Naive thymus-derived CD8-positive, alpha-beta T cell (primary cell): ENCODE measurements at regions not wholly inside any gene's neighbourhood (a gene's known extent, or its start where the extent isn't known, plus 50 kb on each side); places are given as distances from the start of the nearest gene placed in this dataset.
A peak's percentile ranks its signal among the peaks of the same experiment; 100 is the strongest.
"Not testable (repeated sequence)": the region's sequence is repeated elsewhere in the genome, so short reads cannot be mapped to it uniquely, and the experiment has no call there.

Experiments
- ATAC-seq, 2 donors: fragments of 150-1000 bp; cut with Tn5 transposase in 1 of 2; sonication (Bioruptor Pico), chemical (Tn5 transposase) in 1 of 2; 1 replicate in 1 of 2; 2 replicates in 1 of 2; pipeline ENCODE4 v1.10.0; 2021; ENCODE audit warnings: mild to moderate bottlenecking in 2 of 2, moderate library complexity in 2 of 2
- POLR2A ChIA-PET: fragments of 350-600 bp; sonication (Branson Sonifier 250); formaldehyde crosslinking; loops from one replicate; lab custom pipeline; 2021; ENCODE audit warnings: antibody characterized with exemption; lab: Charles Lee
- DNase-seq, 10 donors: peaks; one replicate each; pipeline versions ENCODE4 v3.0.0 to v3.0.0-alpha.2; 2020 to 2022
- H3K27ac Mint-ChIP-seq, 10 donors: one replicate each; pipeline ENCODE4 v1.8.0; 2020 to 2022; ENCODE audit warnings: mild to moderate bottlenecking in 10 of 10, mixed read lengths in 10 of 10, moderate library complexity in 4 of 10, inconsistent platforms in 1 of 10
- H3K27me3 Mint-ChIP-seq, 5 donors: one replicate each; pipeline ENCODE4 v1.8.0; 2021 to 2022; ENCODE audit warnings: mixed read lengths in 5 of 5
- H3K36me3 Mint-ChIP-seq, 3 donors: one replicate each; pipeline ENCODE4 v1.8.0; 2020 to 2022; ENCODE audit warnings: mixed read lengths in 3 of 3, mild to moderate bottlenecking in 2 of 3, inconsistent platforms in 1 of 3
- H3K4me1 Mint-ChIP-seq, 4 donors: one replicate each; pipeline ENCODE4 v1.8.0; 2021 to 2022; ENCODE audit warnings: mixed read lengths in 4 of 4
- H3K4me3 Mint-ChIP-seq, 10 donors: one replicate each; pipeline ENCODE4 v1.8.0; 2020 to 2022; ENCODE audit warnings: mild to moderate bottlenecking in 10 of 10, mixed read lengths in 10 of 10, moderate library complexity in 6 of 10, inconsistent platforms in 1 of 10
- H3K9me3 Mint-ChIP-seq, 9 donors: one replicate each; pipeline ENCODE4 v1.8.0; 2020 to 2022; ENCODE audit warnings: mixed read lengths in 9 of 9, mild to moderate bottlenecking in 3 of 9, inconsistent platforms in 1 of 9, moderate library complexity in 1 of 9

DNA sequence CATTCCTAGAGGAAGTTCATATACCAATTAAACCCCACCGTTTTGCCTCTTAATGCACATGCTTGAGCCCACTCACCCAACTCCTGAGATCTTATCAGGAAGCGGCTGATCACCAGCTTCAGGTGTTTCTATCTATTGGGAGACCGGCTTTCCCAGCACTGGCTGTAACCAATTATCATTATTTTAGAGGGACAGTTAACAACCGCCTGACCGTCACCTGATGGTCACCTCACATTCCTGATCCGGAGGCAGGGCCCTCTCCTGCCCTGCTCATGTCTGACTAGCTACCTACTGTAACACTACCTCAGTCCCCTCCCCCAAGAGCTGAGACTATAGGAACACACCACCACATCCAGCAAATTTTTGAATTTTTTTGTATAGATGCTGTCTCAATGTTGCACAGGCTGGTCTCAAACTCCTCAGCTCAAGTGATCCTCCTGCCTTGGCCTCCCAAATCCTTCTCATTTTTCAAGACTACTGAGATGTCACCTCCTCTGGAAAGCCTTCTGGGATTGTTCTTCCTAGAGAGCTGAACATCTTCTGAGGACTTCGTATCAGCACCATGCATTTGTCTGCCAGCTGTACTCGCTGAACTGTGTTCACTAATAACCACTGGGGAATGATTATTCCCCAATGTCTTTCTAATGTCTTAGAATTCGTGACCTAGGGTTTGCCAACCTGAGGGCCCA is 84.8 kb downstream of the LSM3 start:
- Mint-ChIP-seq H3K36me3 (no peaks in the 10 kb centered on the region), H3K4me1 (no peaks in the 10 kb centered on the region)
- POLR2A ChIA-PET: no interaction called here

DNA sequence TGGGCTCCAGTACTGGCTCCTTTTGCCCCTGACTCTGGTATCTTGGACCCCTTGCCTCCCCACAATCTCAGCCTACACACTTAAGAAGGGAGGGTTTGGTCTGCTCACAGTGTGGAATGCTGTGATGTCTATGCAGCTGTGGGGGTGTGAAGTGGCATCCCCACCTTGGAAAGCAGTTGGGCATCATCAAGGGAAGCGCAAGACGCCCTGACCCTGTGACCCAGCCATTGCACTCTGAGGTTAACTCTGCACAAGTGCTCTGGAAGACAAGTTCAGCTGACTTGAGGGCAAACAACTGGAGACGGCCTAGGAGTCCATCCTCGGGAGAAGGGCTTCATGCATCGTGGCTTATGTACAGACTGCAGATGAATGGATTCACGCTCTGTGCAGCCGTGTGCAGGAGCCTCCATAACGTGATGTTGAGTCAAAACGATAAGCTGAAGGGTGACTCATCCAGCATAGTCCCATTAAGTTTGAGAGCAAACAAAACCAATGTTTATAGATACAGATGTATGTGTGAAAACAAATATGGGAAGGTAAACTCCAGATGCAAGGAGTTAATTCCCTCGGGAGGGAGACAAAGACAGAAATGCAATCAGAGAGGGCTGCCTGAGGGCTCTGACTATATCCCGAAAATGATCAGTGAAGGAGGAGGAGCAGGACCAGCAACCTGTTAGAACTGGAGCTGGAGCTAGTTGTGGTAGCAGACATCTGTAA is 86.8 kb downstream of the LSM3 start:
- ATAC-seq (no peak), DNase-seq (no peak)
- H3K9me3 Mint-ChIP-seq: peaks cover 0 to 3% (median 0%) of the 10 kb centered on the region in 9 donors
- H3K4me3 Mint-ChIP-seq: no peak overlapping the region
- H3K27ac Mint-ChIP-seq: peak overlapping the region in 1 of 10 donors; percentile 28
- H3K36me3 Mint-ChIP-seq: no peaks in the 10 kb centered on the region
- POLR2A ChIA-PET: no interaction called here
- no peaks in the 10 kb centered on the region for H3K4me1 Mint-ChIP-seq
- peaks cover 0 to 3% (median 0%) of the 10 kb centered on the region in 5 donors for H3K27me3 Mint-ChIP-seq

More for the DNA sequence above, 84.8 kb downstream of the LSM3 start:
- no peaks in the 10 kb centered on the region for H3K9me3 Mint-ChIP-seq
- ATAC-seq (no peak), DNase-seq (no peak)
- peaks cover 0 to 3% (median 0%) of the 10 kb centered on the region in 5 donors for H3K27me3 Mint-ChIP-seq
- H3K4me3 Mint-ChIP-seq: no peak overlapping the region
- no peak overlapping the region for H3K27ac Mint-ChIP-seq

GRCh38 chr3:14266361-14266760 is 87.7 kb downstream of the LSM3 start:
- no peak overlapping the region for H3K4me3 Mint-ChIP-seq

GRCh38 chr3:14267976-14268375 is 89.4 kb downstream of the LSM3 start:
- Mint-ChIP-seq H3K9me3 (peaks cover 0 to 3% (median 0%) of the 10 kb centered on the region in 9 donors), H3K4me1 (no peaks in the 10 kb centered on the region), H3K27ac (peak overlapping the region in 1 of 10 donors; percentile 20), H3K36me3 (no peaks in the 10 kb centered on the region), H3K27me3 (no peaks in the 10 kb centered on the region), H3K4me3 (no peak overlapping the region)
- DNase-seq (no peak), ATAC-seq (no peak)
- POLR2A ChIA-PET: no interaction called here

More at GRCh38 chr3:14266361-14266760, 87.7 kb downstream of the LSM3 start:
- Mint-ChIP-seq H3K9me3 (peaks cover 0 to 3% (median 0%) of the 10 kb centered on the region in 9 donors), H3K36me3 (no peaks in the 10 kb centered on the region), H3K27me3 (no peaks in the 10 kb centered on the region), H3K27ac (no peak overlapping the region), H3K4me1 (no peaks in the 10 kb centered on the region)
- POLR2A ChIA-PET: no interaction called here
- DNase-seq (no peak), ATAC-seq (no peak)

DNA sequence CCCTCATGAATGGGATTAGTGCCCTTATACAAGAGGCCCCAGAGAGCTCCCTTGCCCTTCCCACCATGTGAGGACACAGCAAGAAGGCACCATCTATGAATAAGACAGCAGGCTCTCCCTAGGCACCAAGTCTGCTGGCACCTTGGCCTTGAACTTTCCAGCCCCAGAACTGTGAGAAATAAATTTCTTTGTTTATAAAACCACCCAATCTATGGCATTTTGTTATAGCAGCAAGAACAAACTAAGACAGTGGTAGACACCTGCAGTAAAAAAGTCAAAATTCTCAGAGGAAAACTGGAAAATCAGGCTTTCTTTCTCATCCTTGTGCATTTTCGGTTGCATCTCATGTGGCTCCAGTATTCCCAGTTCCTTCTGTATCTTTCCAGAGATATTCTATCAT is 90.3 kb downstream of the LSM3 start:
- peaks cover 0 to 3% (median 0%) of the 10 kb centered on the region in 9 donors for H3K9me3 Mint-ChIP-seq
- no peaks in the 10 kb centered on the region for H3K36me3 Mint-ChIP-seq
- no peaks in the 10 kb centered on the region for H3K27me3 Mint-ChIP-seq
- H3K27ac Mint-ChIP-seq: no peak overlapping the region
- ATAC-seq: no peak
- DNase-seq: no peak
- H3K4me3 Mint-ChIP-seq: no peak overlapping the region
- POLR2A ChIA-PET: no interaction called here
- H3K4me1 Mint-ChIP-seq: no peaks in the 10 kb centered on the region

- H3K36me3 Mint-ChIP-seq, H3K9me3 Mint-ChIP-seq, ATAC-seq, H3K27me3 Mint-ChIP-seq, DNase-seq, POLR2A ChIA-PET, H3K4me3 Mint-ChIP-seq, H3K4me1 Mint-ChIP-seq, H3K27ac Mint-ChIP-seq: not testable (repeated sequence)
Measured at GRCh38 chr3:14272041-14272958, 93.7 kb downstream of the LSM3 start.

DNA sequence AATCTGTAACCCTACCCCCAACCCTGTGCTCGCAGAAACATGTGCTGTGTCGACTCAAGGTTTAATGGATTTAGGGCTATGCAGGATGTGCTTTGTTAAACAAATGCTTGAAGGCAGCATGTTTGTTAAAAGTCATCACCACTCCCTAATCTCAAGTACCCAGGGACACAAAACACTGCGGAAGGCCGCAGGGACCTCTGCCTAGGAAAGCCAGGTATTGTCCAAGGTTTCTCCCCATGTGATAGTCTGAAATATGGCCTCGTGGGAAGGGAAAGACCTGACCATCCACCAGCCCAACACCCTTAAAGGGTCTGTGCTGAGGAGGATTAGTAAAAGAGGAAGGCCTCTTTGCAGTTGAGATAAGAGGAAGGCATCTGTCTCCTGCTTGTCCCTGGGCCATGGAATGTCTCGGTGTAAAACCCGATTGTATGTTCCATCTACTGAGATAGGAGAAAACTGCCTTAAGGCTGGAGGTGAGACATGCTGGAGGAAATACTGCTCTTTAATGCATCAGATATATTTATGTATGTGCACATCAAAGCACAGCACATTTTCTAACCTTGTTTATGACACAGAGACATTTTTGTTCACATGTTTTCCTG is 94.4 kb downstream of the LSM3 start:
- H3K27ac Mint-ChIP-seq, ATAC-seq, POLR2A ChIA-PET, H3K27me3 Mint-ChIP-seq, H3K9me3 Mint-ChIP-seq, H3K4me1 Mint-ChIP-seq, H3K4me3 Mint-ChIP-seq, H3K36me3 Mint-ChIP-seq, DNase-seq: not testable (repeated sequence)

- Mint-ChIP-seq H3K4me1 (peaks cover 0 to 4% (median 0%) of the 10 kb centered on the region in 4 donors), H3K27me3 (peaks cover 0 to 6% (median 0%) of the 10 kb centered on the region in 5 donors), H3K36me3 (no peaks in the 10 kb centered on the region), H3K27ac (no peak overlapping the region), H3K4me3 (no peak overlapping the region), H3K9me3 (peaks cover 0 to under 1% (median 0%) of the 10 kb centered on the region in 9 donors)
- POLR2A ChIA-PET: no interaction called here
- DNase-seq: no peak
- no peak for ATAC-seq
Measured at GRCh38 chr3:14273901-14274611, 95.4 kb downstream of the LSM3 start.

- H3K36me3 Mint-ChIP-seq: no peaks in the 10 kb centered on the region
- no peak for ATAC-seq
- no peak for DNase-seq
- H3K27me3 Mint-ChIP-seq: peaks cover 0 to 6% (median 0%) of the 10 kb centered on the region in 5 donors
- H3K9me3 Mint-ChIP-seq: no peaks in the 10 kb centered on the region
- POLR2A ChIA-PET: no interaction called here
- H3K4me3 Mint-ChIP-seq: no peak overlapping the region
- H3K4me1 Mint-ChIP-seq: peaks cover 0 to 4% (median 0%) of the 10 kb centered on the region in 4 donors
- no peak overlapping the region for H3K27ac Mint-ChIP-seq
Measured at GRCh38 chr3:14274612-14274936, 96.0 kb downstream of the LSM3 start.

DNA sequence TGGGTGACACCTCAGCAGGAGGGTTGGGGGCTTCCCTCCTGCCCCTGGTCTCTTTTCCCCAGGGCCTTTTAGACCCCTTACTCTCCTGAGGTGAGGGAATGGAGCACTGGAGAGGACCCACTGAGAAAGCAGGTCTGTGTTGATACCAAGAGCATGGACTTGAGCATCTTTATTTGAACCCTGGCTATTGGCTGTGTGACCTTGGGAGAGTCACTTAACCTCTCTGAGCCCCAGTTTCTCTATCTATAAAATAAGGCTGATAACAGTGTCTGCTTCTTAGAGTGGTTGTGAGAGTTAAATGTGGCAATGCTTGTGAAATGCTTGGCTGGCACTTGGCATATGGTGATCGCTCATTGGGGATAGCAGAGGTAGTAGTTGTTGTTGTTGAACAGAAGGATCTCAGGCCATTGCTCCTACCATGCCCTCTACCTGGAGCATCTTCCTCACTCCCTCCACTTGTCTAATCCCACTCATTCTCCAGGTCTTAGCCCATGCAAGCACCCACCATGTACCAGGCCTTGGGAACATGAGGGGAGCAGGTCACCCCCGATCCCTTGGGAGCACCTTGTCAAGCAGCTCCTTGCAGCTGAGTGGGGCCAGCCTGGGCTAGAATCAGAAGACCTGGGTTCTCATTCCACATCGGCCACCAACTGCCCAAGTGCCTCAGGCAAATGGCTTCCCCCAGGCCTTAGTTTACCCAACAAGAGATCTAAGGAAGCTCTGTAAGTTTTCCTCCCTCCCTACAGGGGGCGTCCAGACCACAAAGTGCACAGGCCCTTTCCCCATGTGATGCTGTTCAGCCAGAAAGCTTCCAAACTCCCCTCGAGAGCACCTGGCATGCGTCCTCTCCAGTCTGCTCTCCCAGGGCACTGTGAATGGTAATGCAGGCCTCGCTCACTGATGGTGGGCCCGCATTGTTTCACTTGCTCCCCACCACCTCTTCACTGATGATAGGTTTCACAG is 96.7 kb downstream of the LSM3 start:
- ATAC-seq (no peak), DNase-seq (no peak)
- H3K27me3 Mint-ChIP-seq: peaks cover 0 to 6% (median 0%) of the 10 kb centered on the region in 5 donors
- no peaks in the 10 kb centered on the region for H3K36me3 Mint-ChIP-seq
- no peaks in the 10 kb centered on the region for H3K9me3 Mint-ChIP-seq
- H3K4me3 Mint-ChIP-seq: no peak overlapping the region
- peaks cover 0 to 4% (median 0%) of the 10 kb centered on the region in 4 donors for H3K4me1 Mint-ChIP-seq
- no peak overlapping the region for H3K27ac Mint-ChIP-seq
- POLR2A ChIA-PET: no interaction called here
